ENCODE measurements at regions not wholly inside any gene's neighbourhood (a gene's known extent, or its start where the extent isn't known, plus 50 kb on each side); places are given as distances from the start of the nearest gene placed in this dataset.
A peak's percentile ranks its signal among the peaks of the same experiment; 100 is the strongest.

- DNase-seq (ENCODE audit: low spot score): no peak
These were observed 515.9 kb upstream of the SULF2 start for GRCh38 chr20:48301189-48301588.

DNA sequence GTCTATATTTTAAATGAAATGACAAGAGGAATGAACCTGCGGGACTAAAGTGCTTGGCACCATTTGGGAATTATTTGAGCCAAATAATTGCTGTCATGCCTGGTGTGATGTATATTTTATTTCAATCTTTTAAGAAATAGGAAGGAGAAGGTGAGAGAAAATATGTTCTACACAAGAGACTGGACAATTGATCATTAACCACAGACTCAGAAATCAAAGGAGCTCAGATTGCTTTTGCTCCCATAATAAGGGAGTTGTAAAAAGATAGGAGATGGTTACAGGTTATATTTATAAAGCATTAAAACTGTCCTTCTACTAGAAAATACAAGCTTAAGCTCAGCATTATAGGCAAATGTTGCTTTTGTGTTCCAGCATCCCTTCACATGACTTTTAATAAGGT is 515.2 kb upstream of the SULF2 start:
- DNase-seq (ENCODE audit: low spot score): no peak

DNA sequence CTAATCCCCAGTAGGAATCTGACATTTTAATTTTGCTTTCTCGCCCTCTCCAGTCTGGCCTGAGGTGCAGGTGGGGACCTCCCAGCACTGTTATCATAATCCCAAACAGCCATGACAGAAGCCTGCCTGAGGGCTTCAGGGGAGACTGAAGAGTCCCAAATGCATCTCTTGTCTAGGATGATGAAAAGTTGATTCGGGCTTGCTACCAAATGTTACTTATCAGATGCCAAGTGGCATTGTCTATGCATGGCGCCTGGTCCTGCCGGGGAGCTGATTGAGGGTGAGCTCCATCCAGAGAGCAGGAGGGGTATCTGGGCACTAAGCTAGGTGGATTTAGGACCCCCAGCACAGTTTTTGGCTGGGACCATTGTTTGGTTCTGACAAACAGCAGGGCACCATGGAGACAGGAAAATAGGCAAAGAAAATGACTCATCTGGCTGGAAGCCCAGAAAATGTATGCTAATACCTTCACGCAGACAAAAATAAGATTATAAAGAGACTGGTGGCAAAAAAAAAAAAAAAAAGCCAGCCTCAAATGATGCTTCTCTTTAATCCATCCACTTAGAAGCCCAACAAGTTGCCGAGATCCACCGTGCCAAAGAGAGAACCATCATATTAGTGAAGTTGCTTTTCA is 513.7 kb upstream of the SULF2 start:
- DNase-seq (ENCODE audit: low spot score): peak; percentile 98

GRCh38 chr20:48298433-48298832 is 513.2 kb upstream of the SULF2 start:
- DNase-seq (ENCODE audit: low spot score): no peak

- no peak for DNase-seq (ENCODE audit: low spot score)
These were observed 510.7 kb upstream of the SULF2 start for GRCh38 chr20:48295966-48296421.

DNA sequence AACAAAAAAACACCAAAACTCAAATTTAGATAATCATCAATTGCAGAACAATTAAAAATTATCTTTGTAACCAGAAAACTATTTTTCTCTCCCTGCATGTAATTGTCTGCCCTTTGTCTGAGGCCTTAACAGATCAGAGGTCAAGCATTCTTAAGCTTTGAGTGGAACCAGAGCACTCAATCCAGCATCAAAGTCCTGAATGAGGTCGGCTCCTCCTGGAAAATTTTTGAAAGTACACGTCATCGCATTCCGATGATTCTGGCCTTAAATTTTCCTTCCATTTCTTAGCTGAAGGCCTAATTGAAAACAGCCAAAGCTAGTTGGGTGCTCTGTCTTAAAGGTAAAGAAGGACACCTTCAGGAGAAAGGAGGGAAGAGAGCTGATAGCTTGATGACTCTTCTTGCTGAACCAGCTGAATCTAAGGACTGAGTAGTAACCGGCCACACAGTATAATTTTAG is 510.2 kb upstream of the SULF2 start:
- DNase-seq (ENCODE audit: low spot score): peak; percentile 96

DNA sequence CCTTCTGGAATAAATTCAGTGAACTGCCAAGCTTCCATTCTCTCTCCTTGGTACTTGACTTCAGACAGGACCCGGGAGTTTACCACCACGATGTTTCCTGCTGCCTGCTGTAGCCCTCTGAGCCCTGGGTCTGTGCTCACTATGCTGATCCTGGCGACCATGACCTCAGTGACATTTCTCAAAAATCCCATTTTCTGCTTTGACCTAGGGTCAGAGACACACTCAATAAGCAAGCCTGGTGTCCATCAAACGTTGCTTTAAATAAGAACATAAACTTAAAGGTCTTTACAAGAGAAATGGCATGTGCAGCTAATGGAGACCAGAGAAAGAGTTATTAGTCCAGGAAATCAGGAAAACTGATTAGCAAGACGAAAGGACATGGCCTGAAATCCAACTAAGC is 509.7 kb upstream of the SULF2 start:
- no peak for DNase-seq (ENCODE audit: low spot score)

- DNase-seq (ENCODE audit: low spot score): no peak
These were observed 508.9 kb upstream of the SULF2 start for GRCh38 chr20:48294196-48294595.

GRCh38 chr20:48293671-48294070 is 508.4 kb upstream of the SULF2 start:
- DNase-seq (ENCODE audit: low spot score): no peak

DNA sequence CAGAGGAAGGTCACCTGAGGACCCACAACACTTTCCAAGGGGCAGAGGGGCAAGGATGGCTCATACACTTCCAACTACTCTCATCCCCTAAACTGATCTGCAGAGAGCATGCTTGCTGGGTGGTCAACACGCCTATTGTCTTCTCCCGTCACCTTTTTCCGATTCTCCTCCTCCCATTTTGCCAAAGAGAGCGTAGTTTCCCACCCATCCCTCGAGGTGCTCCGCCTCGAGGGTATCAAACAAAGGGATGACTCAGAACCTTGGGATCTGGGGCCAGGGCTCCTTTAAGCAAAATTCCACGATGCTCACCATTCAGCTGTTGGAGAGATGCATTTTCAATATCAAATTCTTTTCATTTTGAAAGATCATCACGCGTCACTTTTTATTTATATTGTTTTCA is 507.5 kb upstream of the SULF2 start:
- no peak for DNase-seq (ENCODE audit: low spot score)

DNA sequence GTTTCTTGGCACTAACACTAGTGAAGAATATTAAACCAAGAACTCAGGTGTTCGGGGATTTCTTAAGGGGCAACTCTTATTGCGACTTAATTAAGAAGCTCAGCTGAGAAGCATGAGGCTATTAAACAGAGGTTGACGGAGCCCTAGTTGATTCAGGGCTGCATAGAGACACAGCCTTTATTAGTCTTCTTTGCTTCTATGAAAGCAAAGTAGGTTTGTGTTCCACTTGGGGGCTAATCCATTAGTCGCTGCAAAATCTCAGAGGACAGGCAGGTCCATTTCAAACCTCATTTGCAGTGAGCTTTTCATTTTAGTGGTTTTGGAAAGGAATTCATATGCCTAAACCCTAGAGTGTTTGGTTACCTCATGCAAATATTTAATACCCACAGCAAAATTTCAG is 506.6 kb upstream of the SULF2 start:
- no peak for DNase-seq (ENCODE audit: low spot score)

- DNase-seq (ENCODE audit: low spot score): no peak
These were observed 503.7 kb upstream of the SULF2 start for GRCh38 chr20:48288930-48289507.

GRCh38 chr20:48287552-48288170 is 502.4 kb upstream of the SULF2 start:
- DNase-seq (ENCODE audit: low spot score): no peak

- DNase-seq (ENCODE audit: low spot score): peak; percentile 49
These were observed 501.8 kb upstream of the SULF2 start for GRCh38 chr20:48287021-48287494.

GRCh38 chr20:48286601-48287000 is 501.3 kb upstream of the SULF2 start:
- DNase-seq (ENCODE audit: low spot score): no peak

DNA sequence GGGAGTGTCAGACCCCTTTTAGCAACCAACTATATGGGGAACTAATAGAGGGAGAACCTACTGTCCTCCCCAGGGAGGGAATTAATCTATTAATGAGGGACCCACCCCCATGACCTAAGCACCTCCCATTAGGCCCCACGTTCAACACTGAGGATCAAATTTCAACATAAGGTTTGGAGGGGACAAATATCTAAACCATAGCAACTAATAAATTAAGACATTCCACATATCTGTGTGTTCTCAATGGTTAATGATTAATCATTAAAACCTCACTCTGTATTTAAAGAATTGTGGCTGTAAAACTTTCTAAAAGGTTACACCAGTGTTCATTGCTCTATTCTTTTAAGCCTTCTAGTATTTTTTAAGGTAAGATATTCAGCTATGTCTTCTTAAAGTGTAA is 500.4 kb upstream of the SULF2 start:
- peak; percentile 69 for DNase-seq (ENCODE audit: low spot score)

DNA sequence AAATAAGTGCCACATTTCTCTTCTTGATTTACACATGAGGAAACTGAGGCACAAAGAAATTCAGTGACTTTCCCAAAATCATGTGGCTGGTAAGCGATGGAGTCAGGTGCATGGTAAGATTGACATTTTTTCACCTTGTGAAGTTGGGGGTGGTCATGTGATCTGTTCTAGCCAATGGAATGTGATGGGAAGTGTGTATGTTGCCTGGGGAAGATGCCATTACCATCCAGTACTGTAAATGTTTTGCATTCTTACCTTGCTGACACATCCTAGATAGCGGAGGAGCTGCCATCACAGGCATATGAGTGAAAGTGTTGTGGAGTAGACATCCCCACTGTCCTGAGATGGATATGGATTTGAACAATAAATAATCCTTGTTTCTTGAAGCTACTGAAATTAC is 499.6 kb upstream of the SULF2 start:
- no peak for DNase-seq (ENCODE audit: low spot score)

- DNase-seq (ENCODE audit: low spot score): no peak
These were observed 499.0 kb upstream of the SULF2 start for GRCh38 chr20:48284315-48284714.

DNA sequence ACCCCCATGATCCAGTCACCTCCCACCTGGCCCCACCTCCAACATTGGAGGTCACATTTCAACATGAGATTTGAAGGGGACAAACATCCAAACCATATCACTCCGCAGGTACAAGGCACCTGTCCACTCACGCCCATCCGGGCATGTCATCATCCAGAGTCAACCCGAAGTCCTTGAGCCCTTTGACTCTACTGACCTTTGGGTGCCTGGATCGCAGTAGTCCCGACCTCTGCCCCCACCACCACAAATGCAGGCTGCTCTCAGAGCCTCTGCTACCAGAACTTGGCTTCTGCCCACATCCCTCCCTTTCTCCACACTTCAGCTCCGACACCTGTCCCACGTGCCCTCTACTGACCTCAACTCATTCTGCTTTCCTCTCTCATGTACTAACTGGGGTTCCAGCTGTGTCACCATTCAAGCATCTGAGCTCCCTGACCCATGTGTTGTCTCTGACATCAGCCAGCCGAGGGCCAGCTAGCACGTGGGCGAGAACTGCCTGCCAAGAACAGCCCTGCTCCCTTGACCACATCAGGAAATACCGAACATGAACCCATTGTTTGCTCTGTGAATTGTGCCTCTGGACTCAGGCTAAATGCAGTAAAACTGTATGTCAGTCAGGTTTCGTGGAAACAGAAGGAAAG is 498.3 kb upstream of the SULF2 start:
- DNase-seq (ENCODE audit: low spot score): peak; percentile 93

GRCh38 chr20:48282591-48283228 is 497.4 kb upstream of the SULF2 start:
- DNase-seq (ENCODE audit: low spot score): peak; percentile 46

DNA sequence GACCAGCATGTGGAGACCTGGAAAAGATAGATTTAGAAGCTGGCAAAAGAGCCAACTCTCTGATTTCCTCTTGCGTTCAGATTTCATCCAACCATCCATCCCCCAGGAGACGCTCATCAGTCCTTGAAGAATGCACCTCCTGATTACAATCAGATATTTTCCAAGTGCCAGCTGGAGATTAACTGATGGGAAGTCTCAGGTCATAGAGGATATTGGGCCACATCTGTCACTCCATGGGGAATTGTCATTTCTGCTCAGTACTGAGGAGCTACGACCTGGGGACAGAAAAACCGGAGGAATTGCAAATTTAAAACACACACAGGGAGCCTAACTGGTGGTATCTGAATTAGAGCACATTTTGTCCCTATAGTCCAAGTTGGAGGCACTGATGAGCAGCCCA is 496.2 kb upstream of the SULF2 start:
- DNase-seq (ENCODE audit: low spot score): no peak

GRCh38 chr20:48278961-48279481 is 493.7 kb upstream of the SULF2 start:
- DNase-seq (ENCODE audit: low spot score): no peak
